SK-N-SH (cell line): ENCODE measurements at regions not wholly inside any gene's neighbourhood (a gene's known extent, or its start where the extent isn't known, plus 50 kb on each side); places are given as distances from the start of the nearest gene placed in this dataset.

Experiments
- CTCF ChIA-PET: fragments of 300-600, 350-600 bp; formaldehyde crosslinking; extraction: SDS; loops from one replicate; lab custom pipeline; 2021; lab: Yijun Ruan, JAX
- POLR2A ChIA-PET: fragments of 350-600 bp; sonication (Branson Sonifier 250); formaldehyde crosslinking; extraction: SDS; loops from one replicate; lab custom pipeline; 2020; ENCODE audit warnings: antibody characterized with exemption, inconsistent platforms; lab: Yijun Ruan, JAX
- DNase-seq: peaks from one replicate; pipeline ENCODE4 v3.0.0; 2012
- H2AFZ ChIP-seq: fragments of 200-600 bp; sonication (generic); 2 replicates; pipeline ENCODE4 v1.8.1; 2016; ENCODE audit warnings: antibody characterized with exemption, mild to moderate bottlenecking, low read depth
- H3F3A ChIP-seq: fragments of 200-600 bp; sonication (generic); replicated peaks from 2 replicates; pipeline ENCODE3; 2016; ENCODE audit warnings: antibody characterized with exemption, mild to moderate bottlenecking; ENCODE audit not compliant: insufficient read depth
- H3K27ac ChIP-seq, 2 experiments: fragments of 200-500 bp in 1 of 2; fragments of 200-600 bp in 1 of 2; sonication (Bioruptor generic) in 1 of 2; sonication (generic), shearing (Covaris generic) in 1 of 2; 2 replicates each; pipeline versions ENCODE4 v1.5.1 to v1.6.1; 2014 to 2016; ENCODE audit warnings: low read depth in 2 of 2, inconsistent platforms in 1 of 2, low read length in 1 of 2, mild to moderate bottlenecking in 1 of 2, mixed read lengths in 1 of 2
- H3K27me3 ChIP-seq: fragments of 200-600 bp; sonication (generic), shearing (Covaris generic); 2 replicates; pipeline ENCODE4 v1.6.1; 2016; ENCODE audit warnings: mixed run types; ENCODE audit not compliant: insufficient read depth
- H3K36me3 ChIP-seq, 2 experiments: fragments of 200-500 bp in 1 of 2; fragments of 200-600 bp in 1 of 2; sonication (Bioruptor generic) in 1 of 2; sonication (generic) in 1 of 2; replicated peaks in 1 of 2; 2 replicates each; pipeline versions ENCODE3 to v1.5.1; 2014 to 2016; ENCODE audit warnings: low read length in 1 of 2, mild to moderate bottlenecking in 1 of 2; ENCODE audit not compliant: insufficient read depth in 2 of 2, control insufficient read depth in 1 of 2
- H3K4me1 ChIP-seq, 2 experiments: fragments of 200-500 bp in 1 of 2; fragments of 200-600 bp in 1 of 2; sonication (Bioruptor generic) in 1 of 2; sonication (generic), shearing (Covaris generic) in 1 of 2; 2 replicates each; pipeline versions ENCODE4 v1.5.1 to v1.6.1; 2014 to 2016; ENCODE audit warnings: low read depth in 1 of 2, low read length in 1 of 2, mixed run types in 1 of 2; ENCODE audit not compliant: insufficient read depth in 2 of 2, control insufficient read depth in 1 of 2
- H3K4me2 ChIP-seq: fragments of 200-600 bp; sonication (generic), shearing (Covaris generic); 2 replicates; pipeline ENCODE4 v1.6.1; 2017; ENCODE audit warnings: mixed run types
- H3K4me3 ChIP-seq, 2 experiments: fragments of 200-500 bp in 1 of 2; fragments of 200-600 bp in 1 of 2; sonication (Bioruptor generic) in 1 of 2; sonication (generic), shearing (Covaris generic) in 1 of 2; 2 replicates each; pipeline versions ENCODE4 v1.5.1 to v1.8.1; 2014 to 2016; ENCODE audit warnings: low read depth in 2 of 2, inconsistent platforms in 1 of 2, low read length in 1 of 2, mild to moderate bottlenecking in 1 of 2, mixed read lengths in 1 of 2, moderate library complexity in 1 of 2
- H3K79me2 ChIP-seq: fragments of 200-600 bp; sonication (generic); 2 replicates; pipeline ENCODE4 v1.8.1; 2017; ENCODE audit warnings: mild to moderate bottlenecking; ENCODE audit not compliant: insufficient read depth
- H3K9ac ChIP-seq: fragments of 200-600 bp; sonication (generic); 2 replicates; pipeline ENCODE4 v1.6.1; 2017; ENCODE audit warnings: mixed run types
- H3K9me2 ChIP-seq: fragments of 200-600 bp; sonication (generic); 2 replicates; pipeline ENCODE4 v1.6.1; 2017; ENCODE audit warnings: mixed run types
- H3K9me3 ChIP-seq: fragments of 200-600 bp; sonication (generic); 2 replicates; pipeline ENCODE4 v1.6.1; 2017; ENCODE audit warnings: mixed run types, mild to moderate bottlenecking, moderate library complexity
- H4K20me1 ChIP-seq: fragments of 200-600 bp; sonication (generic); 2 replicates; pipeline ENCODE4 v1.6.1; 2017; ENCODE audit warnings: mild to moderate bottlenecking, mixed run types; ENCODE audit not compliant: insufficient read depth
- CHD2 ChIP-seq: fragments of 150-350 bp; IDR thresholded peaks from 2 replicates; pipeline ENCODE4 v1.6.1; 2018; ENCODE audit warnings: low read length; ENCODE audit not compliant: partially characterized antibody
- CTCF ChIP-seq: fragments of 200-600 bp; sonication (generic); IDR thresholded peaks from 2 replicates; pipeline ENCODE4 v1.6.1; 2017; ENCODE audit warnings: antibody characterized with exemption, mild to moderate bottlenecking, moderate library complexity
- FOSL2 ChIP-seq: IDR thresholded peaks from 2 replicates; pipeline ENCODE4 v1.4.0; 2012; ENCODE audit warnings: low read depth, mild to moderate bottlenecking, moderate library complexity, borderline replicate concordance
- FOXM1 ChIP-seq: IDR thresholded peaks from 2 replicates; pipeline ENCODE4 v1.4.0; 2012; ENCODE audit warnings: low read depth, mild to moderate bottlenecking
- GABPA ChIP-seq: IDR thresholded peaks from 2 replicates; pipeline ENCODE4 v1.4.0; 2012; ENCODE audit warnings: low read depth, mild to moderate bottlenecking
- IRF3 ChIP-seq: fragments of 150-350 bp; IDR thresholded peaks from 2 replicates; pipeline ENCODE4 v1.6.1; 2016; ENCODE audit warnings: mild to moderate bottlenecking, low read depth, low read length
- MEF2A ChIP-seq: IDR thresholded peaks from 2 replicates; pipeline ENCODE4 v1.4.0; 2012; ENCODE audit warnings: low read depth, borderline replicate concordance
- MXI1 ChIP-seq: IDR thresholded peaks from 2 replicates; pipeline ENCODE4 v1.6.1; 2012; ENCODE audit warnings: mild to moderate bottlenecking, low read depth, low read length, improper control_type of control experiment
- NRF1 ChIP-seq: IDR thresholded peaks from 2 replicates; pipeline ENCODE4 v1.6.1; 2012; ENCODE audit warnings: low read depth, mild to moderate bottlenecking, low read length
- RFX5 ChIP-seq: IDR thresholded peaks from 2 replicates; pipeline ENCODE4 v1.6.1; 2012; ENCODE audit warnings: mild to moderate bottlenecking, improper control_type of control experiment, low read length
- RXRA ChIP-seq: IDR thresholded peaks from 2 replicates; pipeline ENCODE4 v1.4.0; 2012; ENCODE audit warnings: low read depth, mild to moderate bottlenecking, borderline replicate concordance
- SMC3 ChIP-seq: IDR thresholded peaks from 2 replicates; pipeline ENCODE4 v1.6.1; 2012; ENCODE audit warnings: low read depth, low read length, improper control_type of control experiment
- TAF1 ChIP-seq: IDR thresholded peaks from 2 replicates; pipeline ENCODE4 v1.6.1; 2012; ENCODE audit warnings: low read depth, mild to moderate bottlenecking, low read length, moderate library complexity, borderline replicate concordance
- TCF12 ChIP-seq: IDR thresholded peaks from 2 replicates; pipeline ENCODE4 v1.4.0; 2012
- TEAD4 ChIP-seq: IDR thresholded peaks from 2 replicates; pipeline ENCODE4 v1.4.0; 2012; ENCODE audit warnings: mild to moderate bottlenecking, borderline replicate concordance; ENCODE audit not compliant: insufficient read depth
- USF2 ChIP-seq: fragments of 150-350 bp; IDR thresholded peaks from 2 replicates; pipeline ENCODE4 v1.6.1; 2017; ENCODE audit warnings: antibody characterized with exemption, low read length, low read depth, borderline replicate concordance
- ZBTB33 ChIP-seq: IDR thresholded peaks from 2 replicates; pipeline ENCODE4 v1.4.0; 2012; ENCODE audit warnings: low read depth, borderline replicate concordance
- WGBS: methylation state at CpG from one replicate; pipeline ENCODE4 v1.1.6; 2017; ENCODE audit warnings: low lambda C conversion rate; 5-methylcytosine and 5-hydroxymethylcytosine counted together

- H3F3A ChIP-seq = no peaks in the 10 kb centered on the region
- no peaks in the 10 kb centered on the region for H3K36me3 ChIP-seq
- no peak overlapping the region for H3K27ac ChIP-seq
- H3K9me2 ChIP-seq = no peaks in the 10 kb centered on the region
- ChIA-PET POLR2A (no interaction called here), CTCF (no interaction called here)
- no peaks in the 10 kb centered on the region for H4K20me1 ChIP-seq
- H3K9ac ChIP-seq = no peak overlapping the region
- TF ChIP-seq TEAD4 = no peak
- TF ChIP-seq FOXM1 = no peak
- no peak for TF ChIP-seq RFX5
- no peak for TF ChIP-seq CHD2
- no peak for TF ChIP-seq USF2
- TF ChIP-seq RXRA = no peak
- TF ChIP-seq ZBTB33 = no peak
- TF ChIP-seq FOSL2 = no peak
- TF ChIP-seq CTCF = no peak
- TF ChIP-seq SMC3 = no peak
- no peak for TF ChIP-seq GABPA
- TF ChIP-seq IRF3 = no peak
- no peak for TF ChIP-seq TCF12
- TF ChIP-seq MEF2A = no peak
- no peak for TF ChIP-seq MXI1
- no peak for TF ChIP-seq NRF1
- TF ChIP-seq TAF1 = no peak
- no peaks in the 10 kb centered on the region for H3K9me3 ChIP-seq
- DNase-seq = no peak
- no peak overlapping the region for H3K4me3 ChIP-seq
- H3K4me2 ChIP-seq = no peak overlapping the region
- no peak overlapping the region for H2AFZ ChIP-seq
- no peaks in the 10 kb centered on the region for H3K4me1 ChIP-seq
- H3K27me3 ChIP-seq = peaks cover 8% of the 10 kb centered on the region; the same call in 1 of the 2 replicates
- H3K79me2 ChIP-seq = no peaks in the 10 kb centered on the region
- WGBS = 30% methylated on average over 4 of the region's 4 CpGs
Observed at GRCh38 chr7:155138204-155138603, 68.1 kb downstream of the HTR5A start.
